ENCODE measurements at regions not wholly inside any gene's neighbourhood (a gene's known extent, or its start where the extent isn't known, plus 50 kb on each side); places are given as distances from the start of the nearest gene placed in this dataset.

DNA sequence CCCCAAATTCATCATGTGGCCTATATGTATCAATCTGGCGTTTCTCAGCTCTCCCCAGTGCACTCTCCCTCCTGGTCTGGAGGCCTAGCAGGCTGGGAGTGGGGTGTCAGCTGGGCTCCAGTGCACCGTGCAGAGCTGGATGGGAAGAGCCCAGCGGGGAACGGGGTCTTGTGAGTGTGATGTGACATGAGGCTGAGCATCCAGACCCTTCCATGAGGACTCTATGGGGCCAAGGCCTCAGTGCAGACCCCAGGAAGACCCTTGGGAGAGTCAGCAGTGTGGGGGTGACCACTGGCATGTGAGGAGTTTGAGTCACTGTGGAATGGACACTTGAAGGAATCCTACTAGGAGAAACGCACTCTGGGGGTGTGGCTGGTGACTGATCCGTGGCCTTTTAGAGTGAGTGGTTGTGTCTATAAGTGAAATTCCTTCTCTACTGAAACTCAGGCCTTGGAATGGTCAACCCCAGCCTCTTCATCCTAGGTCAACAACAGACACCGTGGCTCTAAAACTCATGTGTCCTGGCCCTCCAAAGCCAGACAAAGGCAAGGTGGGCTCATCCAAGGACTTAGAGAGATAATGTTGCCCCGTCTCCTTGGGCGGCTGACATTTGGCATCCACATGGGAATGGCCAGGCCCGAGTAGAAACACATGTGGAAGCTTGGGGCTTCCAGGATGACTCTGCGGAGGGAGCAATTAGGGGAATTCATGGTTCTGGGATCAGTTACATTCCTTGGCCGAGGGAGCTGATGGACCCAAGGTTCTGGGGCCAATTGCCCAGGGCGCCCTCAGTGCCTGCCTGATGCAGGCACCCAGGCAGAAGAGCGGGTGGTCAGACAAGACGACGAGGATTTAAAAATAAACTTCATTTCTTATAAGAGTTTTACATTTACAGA lies 156.0 kb upstream of the TWIST2 start:
- H3K36me3 ChIP-seq (replicated peaks in 1 of 2; ENCODE audit: control extremely low read depth in 1 of 2, control insufficient read depth in 1 of 2, extremely low read depth in 1 of 2, insufficient read depth in 2 of 2, low read length in 1 of 2) = no peaks in the 10 kb centered on the region
- H3K9me3 ChIP-seq (ENCODE audit: control extremely low read depth in 1 of 3, control insufficient read depth in 2 of 3, insufficient read depth in 1 of 3, low read length in 2 of 3) = no peaks in the 10 kb centered on the region
- no peak overlapping the region for H3K4me3 Mint-ChIP-seq
- no peak overlapping the region for H3K4me3 ChIP-seq (ENCODE audit: control extremely low read depth in 1 of 5, extremely low read depth in 1 of 5, insufficient read depth in 1 of 5, low read depth in 2 of 5, low read length in 4 of 5)
- TF ChIP-seq, protein P1, sequence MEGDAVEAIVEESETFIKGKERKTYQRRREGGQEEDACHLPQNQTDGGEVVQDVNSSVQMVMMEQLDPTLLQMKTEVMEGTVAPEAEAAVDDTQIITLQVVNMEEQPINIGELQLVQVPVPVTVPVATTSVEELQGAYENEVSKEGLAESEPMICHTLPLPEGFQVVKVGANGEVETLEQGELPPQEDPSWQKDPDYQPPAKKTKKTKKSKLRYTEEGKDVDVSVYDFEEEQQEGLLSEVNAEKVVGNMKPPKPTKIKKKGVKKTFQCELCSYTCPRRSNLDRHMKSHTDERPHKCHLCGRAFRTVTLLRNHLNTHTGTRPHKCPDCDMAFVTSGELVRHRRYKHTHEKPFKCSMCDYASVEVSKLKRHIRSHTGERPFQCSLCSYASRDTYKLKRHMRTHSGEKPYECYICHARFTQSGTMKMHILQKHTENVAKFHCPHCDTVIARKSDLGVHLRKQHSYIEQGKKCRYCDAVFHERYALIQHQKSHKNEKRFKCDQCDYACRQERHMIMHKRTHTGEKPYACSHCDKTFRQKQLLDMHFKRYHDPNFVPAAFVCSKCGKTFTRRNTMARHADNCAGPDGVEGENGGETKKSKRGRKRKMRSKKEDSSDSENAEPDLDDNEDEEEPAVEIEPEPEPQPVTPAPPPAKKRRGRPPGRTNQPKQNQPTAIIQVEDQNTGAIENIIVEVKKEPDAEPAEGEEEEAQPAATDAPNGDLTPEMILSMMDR (IDR thresholded peaks at IDR 0.05) = no peak
- no peak for TF ChIP-seq EZH2 (IDR thresholded peaks at IDR 0.05; ENCODE audit: borderline replicate concordance, insufficient read depth, low read depth, low read length, poor library complexity, severe bottlenecking)
- H3K9ac ChIP-seq (ENCODE audit: low read length) = no peak overlapping the region
- no peak overlapping the region for H3K27ac ChIP-seq (ENCODE audit: low read length in 2 of 2)
- no peak overlapping the region for H3K4me2 ChIP-seq (replicated peaks; ENCODE audit: low read depth, low read length, poor library complexity, severe bottlenecking)
- peaks cover 4% of the 10 kb centered on the region for H3K27me3 Mint-ChIP-seq
- H3K27ac Mint-ChIP-seq = no peak overlapping the region
- H3K27me3 ChIP-seq (replicated peaks in 1 of 4; ENCODE audit: control extremely low read depth in 1 of 4, control insufficient read depth in 3 of 4, insufficient read depth in 4 of 4, low read length in 3 of 4) = no peaks in the 10 kb centered on the region
- H2AFZ ChIP-seq (ENCODE audit: insufficient read depth, low read depth, low read length, poor library complexity, severe bottlenecking) = no peak overlapping the region
- no peaks in the 10 kb centered on the region for H3K4me1 ChIP-seq (ENCODE audit: control insufficient read depth in 2 of 2, insufficient read depth in 2 of 2, low read length in 2 of 2)
- intact Hi-C loops (cut with micrococcal nuclease) = no loop called here
- H3K4me1 Mint-ChIP-seq = no peaks in the 10 kb centered on the region
- ChIA-PET CTCF (no interaction called here), POLR2A (no interaction called here)
- ATAC-seq (ENCODE audit: low read depth) = no peak
- H3K9me3 Mint-ChIP-seq (ENCODE audit: insufficient read depth) = no peaks in the 10 kb centered on the region
- no peaks in the 10 kb centered on the region for H3K79me2 ChIP-seq (ENCODE audit: control insufficient read depth, insufficient read depth, low read length)
- WGBS (ENCODE audit: insufficient coverage) = 90% methylated on average over 10 of the region's 16 CpGs
- no peak for DNase-seq
- no peaks in the 10 kb centered on the region for H4K20me1 ChIP-seq (ENCODE audit: control insufficient read depth, insufficient read depth, low read length, poor library complexity, severe bottlenecking)

DNA sequence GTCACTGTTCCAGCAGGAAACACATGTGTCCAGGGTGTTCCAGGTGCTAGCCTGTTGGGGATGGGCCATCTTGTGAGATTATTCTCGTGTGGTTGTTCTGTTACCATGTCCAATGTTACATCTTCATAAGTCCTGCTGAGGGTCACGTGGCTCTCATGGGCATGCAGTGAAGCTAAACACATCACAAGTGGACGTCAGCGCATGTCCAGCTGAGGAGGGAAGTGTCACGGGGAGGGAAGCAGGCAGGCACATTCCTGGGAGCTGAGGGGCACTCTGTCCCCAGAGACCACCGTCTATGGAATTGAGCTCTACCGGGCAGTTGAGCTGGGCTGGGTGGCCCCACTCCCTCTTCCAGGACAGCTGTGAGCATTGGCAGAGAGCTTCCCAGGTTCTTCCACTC lies 155.3 kb upstream of the TWIST2 start:
- ChIA-PET CTCF (no interaction called here), POLR2A (no interaction called here)
- DNase-seq (no peak), ATAC-seq (ENCODE audit: low read depth) (no peak)
- H3K4me1 Mint-ChIP-seq = no peaks in the 10 kb centered on the region
- Histone ChIP-seq H3K79me2 (ENCODE audit: control insufficient read depth, insufficient read depth, low read length) (no peaks in the 10 kb centered on the region), H3K4me1 (ENCODE audit: control insufficient read depth in 2 of 2, insufficient read depth in 2 of 2, low read length in 2 of 2) (no peaks in the 10 kb centered on the region), H3K4me2 (replicated peaks; ENCODE audit: low read depth, low read length, poor library complexity, severe bottlenecking) (no peak overlapping the region), H3K27me3 (replicated peaks in 1 of 4; ENCODE audit: control extremely low read depth in 1 of 4, control insufficient read depth in 3 of 4, insufficient read depth in 4 of 4, low read length in 3 of 4) (no peaks in the 10 kb centered on the region), H4K20me1 (ENCODE audit: control insufficient read depth, insufficient read depth, low read length, poor library complexity, severe bottlenecking) (no peaks in the 10 kb centered on the region), H3K9me3 (ENCODE audit: control extremely low read depth in 1 of 3, control insufficient read depth in 2 of 3, insufficient read depth in 1 of 3, low read length in 2 of 3) (no peaks in the 10 kb centered on the region), H3K36me3 (replicated peaks in 1 of 2; ENCODE audit: control extremely low read depth in 1 of 2, control insufficient read depth in 1 of 2, extremely low read depth in 1 of 2, insufficient read depth in 2 of 2, low read length in 1 of 2) (no peaks in the 10 kb centered on the region), H3K27ac (ENCODE audit: low read length in 2 of 2) (no peak overlapping the region), H2AFZ (ENCODE audit: insufficient read depth, low read depth, low read length, poor library complexity, severe bottlenecking) (no peak overlapping the region), H3K9ac (ENCODE audit: low read length) (no peak overlapping the region), H3K4me3 (ENCODE audit: control extremely low read depth in 1 of 5, extremely low read depth in 1 of 5, insufficient read depth in 1 of 5, low read depth in 2 of 5, low read length in 4 of 5) (no peak overlapping the region)
- TF ChIP-seq, protein P1 (IDR thresholded peaks at IDR 0.05) = no peak
- no peak for TF ChIP-seq EZH2 (IDR thresholded peaks at IDR 0.05; ENCODE audit: borderline replicate concordance, insufficient read depth, low read depth, low read length, poor library complexity, severe bottlenecking)
- H3K27ac Mint-ChIP-seq = no peak overlapping the region
- 91% methylated on average over 7 of the region's 7 CpGs for WGBS (ENCODE audit: insufficient coverage)
- H3K4me3 Mint-ChIP-seq = no peak overlapping the region
- H3K27me3 Mint-ChIP-seq = peaks cover 4% of the 10 kb centered on the region
- intact Hi-C loops (cut with micrococcal nuclease) = no loop called here
- no peaks in the 10 kb centered on the region for H3K9me3 Mint-ChIP-seq (ENCODE audit: insufficient read depth)

Data from B cell (primary cell).